ENCODE measurements at regions not wholly inside any gene's neighbourhood (a gene's known extent, or its start where the extent isn't known, plus 50 kb on each side); places are given as distances from the start of the nearest gene placed in this dataset.

DNA sequence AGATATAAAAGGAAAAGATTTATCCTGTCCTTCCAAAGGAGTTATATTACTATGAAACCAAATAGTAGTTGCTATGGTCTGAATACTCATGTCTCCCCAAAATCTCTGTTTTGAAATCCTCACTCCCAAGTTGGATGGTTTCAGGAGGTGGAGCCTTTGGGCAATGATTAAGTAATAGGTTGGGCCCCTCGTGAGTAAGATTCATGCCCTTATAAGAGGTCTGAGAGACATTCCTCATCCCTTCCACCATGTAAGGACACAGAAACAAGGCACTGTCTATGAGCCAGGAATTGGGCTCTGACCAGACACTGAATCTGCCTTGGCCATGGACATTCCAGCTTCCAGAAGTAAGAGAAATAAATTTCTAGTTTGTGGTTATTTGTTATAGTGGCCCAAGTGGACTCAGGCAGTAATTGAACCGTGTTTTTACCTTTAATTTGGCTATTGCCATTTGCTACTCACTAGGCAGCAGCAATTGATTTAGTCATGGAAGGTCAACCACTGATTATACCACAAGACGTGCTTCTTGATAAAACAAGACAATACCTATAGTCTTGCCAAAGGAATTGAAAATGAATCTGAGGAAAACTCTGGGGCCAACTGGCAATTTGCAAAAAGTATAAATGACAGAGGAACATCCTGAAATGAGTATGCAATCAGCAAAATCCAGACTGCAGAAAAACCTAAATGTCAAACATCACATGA, 717.4 kb upstream of the SPRY2 start:
- WGBS, 4 donors = 43 to 61% (median 50%) methylated on average over 3 of the region's 3 CpGs
- intact Hi-C loops (cut with DNase I) = no loop called here
- TF ChIP-seq POLR2A (IDR thresholded peaks at IDR 0.05) = no peak
- TF ChIP-seq, protein P1, sequence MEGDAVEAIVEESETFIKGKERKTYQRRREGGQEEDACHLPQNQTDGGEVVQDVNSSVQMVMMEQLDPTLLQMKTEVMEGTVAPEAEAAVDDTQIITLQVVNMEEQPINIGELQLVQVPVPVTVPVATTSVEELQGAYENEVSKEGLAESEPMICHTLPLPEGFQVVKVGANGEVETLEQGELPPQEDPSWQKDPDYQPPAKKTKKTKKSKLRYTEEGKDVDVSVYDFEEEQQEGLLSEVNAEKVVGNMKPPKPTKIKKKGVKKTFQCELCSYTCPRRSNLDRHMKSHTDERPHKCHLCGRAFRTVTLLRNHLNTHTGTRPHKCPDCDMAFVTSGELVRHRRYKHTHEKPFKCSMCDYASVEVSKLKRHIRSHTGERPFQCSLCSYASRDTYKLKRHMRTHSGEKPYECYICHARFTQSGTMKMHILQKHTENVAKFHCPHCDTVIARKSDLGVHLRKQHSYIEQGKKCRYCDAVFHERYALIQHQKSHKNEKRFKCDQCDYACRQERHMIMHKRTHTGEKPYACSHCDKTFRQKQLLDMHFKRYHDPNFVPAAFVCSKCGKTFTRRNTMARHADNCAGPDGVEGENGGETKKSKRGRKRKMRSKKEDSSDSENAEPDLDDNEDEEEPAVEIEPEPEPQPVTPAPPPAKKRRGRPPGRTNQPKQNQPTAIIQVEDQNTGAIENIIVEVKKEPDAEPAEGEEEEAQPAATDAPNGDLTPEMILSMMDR (IDR thresholded peaks at IDR 0.05) = no peak
- Histone ChIP-seq H3K9me3 (replicated peaks in 1 of 3) (no peaks in the 10 kb centered on the region), H3K27me3 (no peaks in the 10 kb centered on the region), H3K4me3 (no peak overlapping the region), H3K4me1 (replicated peaks in 1 of 2) (no peaks in the 10 kb centered on the region), H3K27ac (no peak overlapping the region), H3K36me3 (replicated peaks in 1 of 2) (no peaks in the 10 kb centered on the region)
- no peak for DNase-seq

GRCh38 chr13:81051873-81052272, 710.9 kb upstream of the SPRY2 start:
- no peaks in the 10 kb centered on the region for H3K36me3 ChIP-seq (replicated peaks in 1 of 2)
- no peak for TF ChIP-seq POLR2A (IDR thresholded peaks at IDR 0.05)
- TF ChIP-seq, protein P1 (IDR thresholded peaks at IDR 0.05) = no peak
- intact Hi-C loops (cut with DNase I) = no loop called here

GRCh38 chr13:81048026-81048461, 707.1 kb upstream of the SPRY2 start:
- Histone ChIP-seq H3K27ac (no peak overlapping the region), H3K4me1 (replicated peaks in 1 of 2) (no peaks in the 10 kb centered on the region), H3K9me3 (replicated peaks in 1 of 3) (no peaks in the 10 kb centered on the region), H3K4me3 (no peak overlapping the region), H3K27me3 (no peaks in the 10 kb centered on the region), H3K36me3 (replicated peaks in 1 of 2) (no peaks in the 10 kb centered on the region)
- 65 to 71% (median 69%) methylated on average over 7 of the region's 7 CpGs for WGBS, 4 donors
- TF ChIP-seq POLR2A (IDR thresholded peaks at IDR 0.05) = no peak
- TF ChIP-seq, protein P1 (IDR thresholded peaks at IDR 0.05) = no peak
- intact Hi-C loops (cut with DNase I) = no loop called here
- no peak for DNase-seq

More at GRCh38 chr13:81051873-81052272, 710.9 kb upstream of the SPRY2 start:
- Histone ChIP-seq H3K9me3 (replicated peaks in 1 of 3) (no peaks in the 10 kb centered on the region), H3K27me3 (no peaks in the 10 kb centered on the region), H3K4me3 (no peak overlapping the region), H3K27ac (no peak overlapping the region), H3K4me1 (replicated peaks in 1 of 2) (no peaks in the 10 kb centered on the region)
- no peak for DNase-seq

GRCh38 chr13:81041761-81042160, 700.8 kb upstream of the SPRY2 start:
- Histone ChIP-seq H3K4me3 (no peak overlapping the region), H3K9me3 (replicated peaks in 1 of 3) (no peaks in the 10 kb centered on the region), H3K36me3 (replicated peaks in 1 of 2) (no peaks in the 10 kb centered on the region), H3K27me3 (no peaks in the 10 kb centered on the region), H3K27ac (no peak overlapping the region), H3K4me1 (replicated peaks in 1 of 2) (no peaks in the 10 kb centered on the region)
- intact Hi-C loops (cut with DNase I) = no loop called here
- DNase-seq = no peak
- TF ChIP-seq POLR2A (IDR thresholded peaks at IDR 0.05) = no peak
- TF ChIP-seq, protein P1 (IDR thresholded peaks at IDR 0.05) = no peak
- 39 to 78% (median 62%) methylated on average over 1 of the region's 1 CpG for WGBS, 4 donors
